Stimulated activated memory B cell treated with anti-CD40 and anti-IgM and Interleukin-4, amounts not matched to agents 10 μg/mL and 1 μg/mL and 100 μg/mL, for 72 hours (primary cell): ENCODE measurements at regions not wholly inside any gene's neighbourhood (a gene's known extent, or its start where the extent isn't known, plus 50 kb on each side); places are given as distances from the start of the nearest gene placed in this dataset.

Source experiments
- ATAC-seq: fragments of 150-1000 bp; cut with Tn5 transposase; 2 replicates; pipeline ENCODE4 v1.10.0; 2021
- H3K27ac Mint-ChIP-seq: one replicate; pipeline ENCODE4 v1.8.0; 2022; ENCODE audit warnings: mild to moderate bottlenecking, mixed read lengths
- H3K27me3 Mint-ChIP-seq: one replicate; pipeline ENCODE4 v1.8.0; 2022; ENCODE audit warnings: mixed read lengths
- H3K36me3 Mint-ChIP-seq: one replicate; pipeline ENCODE4 v1.8.0; 2022; ENCODE audit warnings: mixed read lengths
- H3K4me1 Mint-ChIP-seq: one replicate; pipeline ENCODE4 v1.8.0; 2022; ENCODE audit warnings: mixed read lengths
- H3K4me3 Mint-ChIP-seq: one replicate; pipeline ENCODE4 v1.8.0; 2022; ENCODE audit warnings: mild to moderate bottlenecking, moderate library complexity, mixed read lengths
- H3K9me3 Mint-ChIP-seq: one replicate; pipeline ENCODE4 v1.8.0; 2022; ENCODE audit warnings: mixed read lengths

GRCh38 chr9:126096340-126096739 lies 230.3 kb upstream of the MVB12B start:
- no peak for ATAC-seq

GRCh38 chr9:126097679-126098078 lies 228.9 kb upstream of the MVB12B start:
- no peak for ATAC-seq
- no peaks in the 10 kb centered on the region for H3K9me3 Mint-ChIP-seq
- H3K27me3 Mint-ChIP-seq: peaks cover 12% of the 10 kb centered on the region
- no peak overlapping the region for H3K4me3 Mint-ChIP-seq
- no peak overlapping the region for H3K27ac Mint-ChIP-seq
- no peaks in the 10 kb centered on the region for H3K4me1 Mint-ChIP-seq
- no peaks in the 10 kb centered on the region for H3K36me3 Mint-ChIP-seq

More at GRCh38 chr9:126096340-126096739, 230.3 kb upstream of the MVB12B start:
- Mint-ChIP-seq H3K36me3 (no peaks in the 10 kb centered on the region), H3K9me3 (no peaks in the 10 kb centered on the region), H3K27ac (no peak overlapping the region), H3K4me1 (no peaks in the 10 kb centered on the region), H3K4me3 (no peak overlapping the region), H3K27me3 (peaks cover 10% of the 10 kb centered on the region)

- Mint-ChIP-seq H3K4me3 (no peak overlapping the region), H3K27ac (no peak overlapping the region), H3K9me3 (peaks cover 3% of the 10 kb centered on the region), H3K36me3 (no peaks in the 10 kb centered on the region), H3K27me3 (peaks cover 47% of the 10 kb centered on the region), H3K4me1 (no peaks in the 10 kb centered on the region)
- no peak for ATAC-seq
Measured at GRCh38 chr9:126106404-126106803, 220.2 kb upstream of the MVB12B start.

- Mint-ChIP-seq H3K4me1 (no peaks in the 10 kb centered on the region), H3K9me3 (peaks cover 3% of the 10 kb centered on the region), H3K36me3 (no peaks in the 10 kb centered on the region), H3K27me3 (peaks cover 55% of the 10 kb centered on the region), H3K27ac (no peak overlapping the region), H3K4me3 (no peak overlapping the region)
- ATAC-seq: no peak
Measured at GRCh38 chr9:126107693-126108092, 218.9 kb upstream of the MVB12B start.

GRCh38 chr9:126108240-126108639 lies 218.4 kb upstream of the MVB12B start:
- H3K27me3 Mint-ChIP-seq: peaks cover 55% of the 10 kb centered on the region
- H3K27ac Mint-ChIP-seq: no peak overlapping the region
- no peaks in the 10 kb centered on the region for H3K4me1 Mint-ChIP-seq
- no peak for ATAC-seq
- H3K9me3 Mint-ChIP-seq: peaks cover 3% of the 10 kb centered on the region
- no peaks in the 10 kb centered on the region for H3K36me3 Mint-ChIP-seq
- no peak overlapping the region for H3K4me3 Mint-ChIP-seq

- Mint-ChIP-seq H3K4me1 (no peaks in the 10 kb centered on the region), H3K9me3 (peaks cover 3% of the 10 kb centered on the region), H3K27ac (no peak overlapping the region), H3K36me3 (no peaks in the 10 kb centered on the region), H3K27me3 (peaks cover 54% of the 10 kb centered on the region), H3K4me3 (no peak overlapping the region)
- no peak for ATAC-seq
Measured at GRCh38 chr9:126109575-126109974, 217.1 kb upstream of the MVB12B start.

GRCh38 chr9:126111556-126111955 lies 215.1 kb upstream of the MVB12B start:
- H3K27me3 Mint-ChIP-seq: peaks cover 42% of the 10 kb centered on the region
- no peaks in the 10 kb centered on the region for H3K4me1 Mint-ChIP-seq
- no peak for ATAC-seq
- no peaks in the 10 kb centered on the region for H3K36me3 Mint-ChIP-seq
- H3K27ac Mint-ChIP-seq: no peak overlapping the region
- H3K9me3 Mint-ChIP-seq: peaks cover under 1% of the 10 kb centered on the region
- no peak overlapping the region for H3K4me3 Mint-ChIP-seq

- Mint-ChIP-seq H3K27me3 (peaks cover 48% of the 10 kb centered on the region), H3K4me1 (no peaks in the 10 kb centered on the region), H3K36me3 (no peaks in the 10 kb centered on the region), H3K9me3 (no peaks in the 10 kb centered on the region), H3K27ac (no peak overlapping the region), H3K4me3 (no peak overlapping the region)
- ATAC-seq: no peak
Measured at GRCh38 chr9:126112135-126112720, 214.4 kb upstream of the MVB12B start.

GRCh38 chr9:126113176-126113575 lies 213.5 kb upstream of the MVB12B start:
- H3K27me3 Mint-ChIP-seq: peaks cover 56% of the 10 kb centered on the region
- no peak for ATAC-seq
- H3K36me3 Mint-ChIP-seq: no peaks in the 10 kb centered on the region
- H3K9me3 Mint-ChIP-seq: no peaks in the 10 kb centered on the region
- H3K4me1 Mint-ChIP-seq: no peaks in the 10 kb centered on the region
- H3K4me3 Mint-ChIP-seq: no peak overlapping the region
- no peak overlapping the region for H3K27ac Mint-ChIP-seq

GRCh38 chr9:126113756-126114408 lies 212.7 kb upstream of the MVB12B start:
- no peaks in the 10 kb centered on the region for H3K36me3 Mint-ChIP-seq
- H3K4me1 Mint-ChIP-seq: no peaks in the 10 kb centered on the region
- H3K9me3 Mint-ChIP-seq: no peaks in the 10 kb centered on the region
- no peak overlapping the region for H3K27ac Mint-ChIP-seq
- H3K4me3 Mint-ChIP-seq: no peak overlapping the region
- peaks cover 51% of the 10 kb centered on the region for H3K27me3 Mint-ChIP-seq
- ATAC-seq: no peak

- Mint-ChIP-seq H3K27me3 (peaks cover 46% of the 10 kb centered on the region), H3K9me3 (no peaks in the 10 kb centered on the region)
Measured at GRCh38 chr9:126114409-126114760, 212.2 kb upstream of the MVB12B start.

GRCh38 chr9:126114850-126115460 lies 211.7 kb upstream of the MVB12B start:
- no peak overlapping the region for H3K27ac Mint-ChIP-seq
- H3K36me3 Mint-ChIP-seq: no peaks in the 10 kb centered on the region
- ATAC-seq: no peak
- no peak overlapping the region for H3K4me3 Mint-ChIP-seq
- no peaks in the 10 kb centered on the region for H3K9me3 Mint-ChIP-seq
- H3K4me1 Mint-ChIP-seq: no peaks in the 10 kb centered on the region
- H3K27me3 Mint-ChIP-seq: peaks cover 50% of the 10 kb centered on the region

More at GRCh38 chr9:126114409-126114760, 212.2 kb upstream of the MVB12B start:
- no peak overlapping the region for H3K27ac Mint-ChIP-seq
- H3K4me3 Mint-ChIP-seq: no peak overlapping the region
- no peaks in the 10 kb centered on the region for H3K4me1 Mint-ChIP-seq
- ATAC-seq: no peak
- no peaks in the 10 kb centered on the region for H3K36me3 Mint-ChIP-seq

GRCh38 chr9:126116351-126117157 lies 210.1 kb upstream of the MVB12B start:
- Mint-ChIP-seq H3K27me3 (peaks cover 51% of the 10 kb centered on the region), H3K36me3 (no peaks in the 10 kb centered on the region)

GRCh38 chr9:126117158-126117425 lies 209.5 kb upstream of the MVB12B start:
- H3K36me3 Mint-ChIP-seq: no peaks in the 10 kb centered on the region
- H3K4me3 Mint-ChIP-seq: no peak overlapping the region
- H3K9me3 Mint-ChIP-seq: no peaks in the 10 kb centered on the region
- H3K4me1 Mint-ChIP-seq: no peaks in the 10 kb centered on the region
- ATAC-seq: no peak
- no peak overlapping the region for H3K27ac Mint-ChIP-seq
- H3K27me3 Mint-ChIP-seq: peaks cover 49% of the 10 kb centered on the region

More at GRCh38 chr9:126116351-126117157, 210.1 kb upstream of the MVB12B start:
- H3K4me3 Mint-ChIP-seq: no peak overlapping the region
- H3K27ac Mint-ChIP-seq: no peak overlapping the region
- ATAC-seq: no peak
- no peaks in the 10 kb centered on the region for H3K9me3 Mint-ChIP-seq
- no peaks in the 10 kb centered on the region for H3K4me1 Mint-ChIP-seq

GRCh38 chr9:126117631-126118030 lies 209.0 kb upstream of the MVB12B start:
- Mint-ChIP-seq H3K9me3 (no peaks in the 10 kb centered on the region), H3K27ac (no peak overlapping the region), H3K4me1 (no peaks in the 10 kb centered on the region), H3K4me3 (no peak overlapping the region), H3K36me3 (no peaks in the 10 kb centered on the region), H3K27me3 (peaks cover 47% of the 10 kb centered on the region)
- ATAC-seq: no peak
